ENCODE measurements at regions not wholly inside any gene's neighbourhood (a gene's known extent, or its start where the extent isn't known, plus 50 kb on each side); places are given as distances from the start of the nearest gene placed in this dataset.

- no peak for TF ChIP-seq CTCF (IDR thresholded peaks at IDR 0.05)
- intact Hi-C loops (cut with DNase I) = no loop called here
- no peaks in the 10 kb centered on the region for H3K36me3 ChIP-seq
- H3K4me1 ChIP-seq = no peaks in the 10 kb centered on the region
- no peak overlapping the region for H3K27ac ChIP-seq
- DNase-seq (ENCODE audit: low spot score in 2 of 2) = no peak
- H3K27me3 ChIP-seq = no peaks in the 10 kb centered on the region
- H3K4me3 ChIP-seq = no peak overlapping the region
- H3K9me3 ChIP-seq = no peaks in the 10 kb centered on the region
Observed at GRCh38 chr3:168645180-168645579, 549.5 kb upstream of the GOLIM4 start.

GRCh38 chr3:168628549-168628948, 532.8 kb upstream of the GOLIM4 start:
- no peak for DNase-seq (ENCODE audit: low spot score in 2 of 2)
- no peak for TF ChIP-seq CTCF (IDR thresholded peaks at IDR 0.05)

GRCh38 chr3:168625477-168625876, 529.8 kb upstream of the GOLIM4 start:
- intact Hi-C loops (cut with DNase I) = no loop called here
- no peak overlapping the region for H3K27ac ChIP-seq
- H3K4me3 ChIP-seq = no peak overlapping the region
- H3K4me1 ChIP-seq = no peaks in the 10 kb centered on the region
- H3K9me3 ChIP-seq = no peaks in the 10 kb centered on the region
- H3K36me3 ChIP-seq = no peaks in the 10 kb centered on the region
- no peaks in the 10 kb centered on the region for H3K27me3 ChIP-seq
- TF ChIP-seq CTCF (IDR thresholded peaks at IDR 0.05) = no peak
- DNase-seq (ENCODE audit: low spot score in 2 of 2) = no peak

More at GRCh38 chr3:168628549-168628948, 532.8 kb upstream of the GOLIM4 start:
- no peak overlapping the region for H3K4me3 ChIP-seq
- intact Hi-C loops (cut with DNase I) = no loop called here
- no peaks in the 10 kb centered on the region for H3K36me3 ChIP-seq
- H3K27me3 ChIP-seq = no peaks in the 10 kb centered on the region
- H3K4me1 ChIP-seq = no peaks in the 10 kb centered on the region
- H3K27ac ChIP-seq = no peak overlapping the region
- H3K9me3 ChIP-seq = no peaks in the 10 kb centered on the region

- H3K36me3 ChIP-seq = no peaks in the 10 kb centered on the region
- no peak for TF ChIP-seq CTCF (IDR thresholded peaks at IDR 0.05)
- intact Hi-C loops (cut with DNase I) = no loop called here
- H3K27ac ChIP-seq = no peak overlapping the region
- H3K4me3 ChIP-seq = no peak overlapping the region
- no peaks in the 10 kb centered on the region for H3K4me1 ChIP-seq
- no peaks in the 10 kb centered on the region for H3K27me3 ChIP-seq
- no peaks in the 10 kb centered on the region for H3K9me3 ChIP-seq
- DNase-seq (ENCODE audit: low spot score in 2 of 2) = no peak
Observed at GRCh38 chr3:168624892-168625448, 529.2 kb upstream of the GOLIM4 start.

- H3K9me3 ChIP-seq = no peaks in the 10 kb centered on the region
- DNase-seq (ENCODE audit: low spot score in 2 of 2) = no peak
- no peaks in the 10 kb centered on the region for H3K36me3 ChIP-seq
- no peak overlapping the region for H3K27ac ChIP-seq
- H3K4me1 ChIP-seq = no peaks in the 10 kb centered on the region
- intact Hi-C loops (cut with DNase I) = no loop called here
- H3K4me3 ChIP-seq = no peak overlapping the region
- TF ChIP-seq CTCF (IDR thresholded peaks at IDR 0.05) = no peak
- no peaks in the 10 kb centered on the region for H3K27me3 ChIP-seq
Observed at GRCh38 chr3:168624195-168624594, 528.5 kb upstream of the GOLIM4 start.

- H3K27ac ChIP-seq = no peak overlapping the region
- no peaks in the 10 kb centered on the region for H3K4me1 ChIP-seq
- TF ChIP-seq CTCF (IDR thresholded peaks at IDR 0.05) = no peak
- H3K9me3 ChIP-seq = no peaks in the 10 kb centered on the region
- H3K4me3 ChIP-seq = no peak overlapping the region
- H3K27me3 ChIP-seq = no peaks in the 10 kb centered on the region
- intact Hi-C loops (cut with DNase I) = no loop called here
- H3K36me3 ChIP-seq = no peaks in the 10 kb centered on the region
- DNase-seq (ENCODE audit: low spot score in 2 of 2) = no peak
Observed at GRCh38 chr3:168622795-168623194, 527.1 kb upstream of the GOLIM4 start.
